ENCODE measurements at regions not wholly inside any gene's neighbourhood (a gene's known extent, or its start where the extent isn't known, plus 50 kb on each side); places are given as distances from the start of the nearest gene placed in this dataset.

DNA sequence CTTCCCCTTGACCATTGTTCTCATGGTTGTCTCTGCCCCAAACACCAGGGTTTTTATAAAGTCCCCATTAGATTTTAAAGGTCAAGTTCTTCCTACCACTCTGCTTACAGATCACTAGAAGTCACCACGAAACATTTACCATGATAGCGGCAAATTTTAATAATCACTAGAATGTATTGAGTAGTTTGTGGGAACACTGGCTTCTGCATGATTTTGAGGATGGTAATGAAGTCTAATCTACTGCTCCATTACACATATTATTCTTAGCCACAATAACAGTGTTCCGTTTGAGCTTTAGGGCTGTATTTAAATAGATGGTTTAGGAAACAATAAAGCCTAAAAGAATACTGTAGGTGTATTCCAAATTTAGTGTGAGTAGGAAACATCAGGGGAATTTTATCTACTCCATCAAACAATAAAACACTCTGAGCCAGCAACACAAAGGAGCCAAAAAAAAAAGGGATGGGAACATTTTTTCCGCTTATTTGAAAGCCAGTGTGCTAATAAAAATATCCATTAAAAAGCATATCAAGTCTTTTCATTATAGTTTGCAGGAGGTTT is 49.7 kb downstream of the KLF12 start:
- no peak for DNase-seq
- peaks cover 30% of the 10 kb centered on the region for H3K4me1 Mint-ChIP-seq
- CTCF ChIA-PET, result no interaction called here
- H3K27me3 Mint-ChIP-seq, result no peaks in the 10 kb centered on the region
- H3K27ac Mint-ChIP-seq, result no peak overlapping the region
- H3K36me3 Mint-ChIP-seq, result peaks cover 29% of the 10 kb centered on the region
- no peak overlapping the region for H3K4me3 Mint-ChIP-seq
- peaks cover 2% of the 10 kb centered on the region for H3K9me3 Mint-ChIP-seq

DNA sequence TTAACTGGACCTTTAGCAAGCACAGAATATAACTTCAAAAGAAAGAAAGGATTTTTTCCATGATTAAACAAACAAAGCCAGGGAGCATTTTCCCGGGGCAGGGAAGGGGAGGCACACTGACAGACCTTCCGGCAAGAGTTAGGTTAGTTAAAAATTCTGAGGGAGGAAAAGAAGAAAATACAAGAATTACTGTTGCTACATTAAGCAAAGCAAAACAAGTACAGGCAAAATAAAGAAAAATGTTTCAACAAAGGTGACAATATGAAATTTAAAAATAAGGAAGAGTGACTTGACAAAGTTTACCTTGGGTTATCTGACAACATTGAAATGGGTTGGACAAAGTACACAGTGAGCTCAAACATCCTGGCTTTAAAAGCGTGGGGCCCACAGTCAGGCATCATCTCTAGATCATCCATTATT is 51.5 kb downstream of the KLF12 start:
- Mint-ChIP-seq H3K4me3 (no peak overlapping the region), H3K4me1 (peaks cover 23% of the 10 kb centered on the region), H3K27me3 (no peaks in the 10 kb centered on the region), H3K9me3 (peaks cover 2% of the 10 kb centered on the region), H3K27ac (no peak overlapping the region), H3K36me3 (peaks cover 35% of the 10 kb centered on the region)
- DNase-seq, result no peak
- CTCF ChIA-PET, result interaction anchor here (0.6 kb wide), 1 partner anchor 949 kb away, joined by 3 read pairs; no protein-coding TSS in a partner anchor

DNA sequence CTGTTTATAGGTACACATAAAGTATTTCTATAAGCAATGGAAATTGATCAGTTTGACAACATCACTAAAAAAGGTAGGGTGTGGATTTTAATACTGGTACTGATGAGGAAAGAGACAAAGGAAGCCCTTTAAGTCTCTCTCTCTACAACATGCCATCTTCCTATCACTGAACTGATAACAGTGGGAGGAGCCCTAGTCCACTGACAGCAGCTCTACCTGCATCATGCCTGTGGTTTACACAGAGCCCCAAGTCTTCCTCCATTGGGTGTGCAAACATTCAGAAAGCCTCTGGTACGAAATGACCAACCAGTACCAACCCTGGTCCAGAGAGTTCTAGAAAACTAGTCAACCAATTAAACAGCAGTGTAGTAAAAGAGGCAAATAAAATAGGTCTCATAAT is 53.4 kb downstream of the KLF12 start:
- DNase-seq, result no peak
- Mint-ChIP-seq H3K27ac (no peak overlapping the region), H3K4me3 (no peak overlapping the region), H3K9me3 (peaks cover 2% of the 10 kb centered on the region), H3K27me3 (no peaks in the 10 kb centered on the region), H3K4me1 (peaks cover 22% of the 10 kb centered on the region), H3K36me3 (peaks cover 32% of the 10 kb centered on the region)
- CTCF ChIA-PET, result interaction anchor here (0.7 kb wide), 1 partner anchor 844 kb away, joined by 3 read pairs; no protein-coding TSS in a partner anchor

DNA sequence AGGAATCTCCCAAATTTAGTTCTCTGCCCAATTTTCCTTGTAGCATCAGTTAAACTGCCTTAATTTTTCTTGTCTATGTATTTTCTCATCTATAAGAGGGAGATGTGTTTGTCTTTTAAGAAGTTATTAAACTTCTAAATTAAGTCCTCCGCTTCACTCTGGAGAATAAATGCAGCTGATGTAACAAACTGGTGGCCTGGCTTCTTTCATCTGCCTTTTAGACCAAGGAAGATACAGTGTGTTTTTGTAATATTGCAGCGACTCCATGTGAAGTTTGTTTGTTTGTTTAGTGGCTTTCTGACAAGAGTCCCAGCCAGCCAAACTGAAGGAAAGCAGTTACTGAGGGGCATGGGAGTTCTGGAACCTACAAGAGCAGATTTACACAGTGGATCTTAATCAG is 56.4 kb downstream of the KLF12 start:
- peaks cover 2% of the 10 kb centered on the region for H3K9me3 Mint-ChIP-seq
- H3K27ac Mint-ChIP-seq, result no peak overlapping the region
- peaks cover 46% of the 10 kb centered on the region for H3K4me1 Mint-ChIP-seq
- peaks cover 35% of the 10 kb centered on the region for H3K36me3 Mint-ChIP-seq
- no peaks in the 10 kb centered on the region for H3K27me3 Mint-ChIP-seq
- no peak for DNase-seq
- CTCF ChIA-PET, result no interaction called here
- no peak overlapping the region for H3K4me3 Mint-ChIP-seq

DNA sequence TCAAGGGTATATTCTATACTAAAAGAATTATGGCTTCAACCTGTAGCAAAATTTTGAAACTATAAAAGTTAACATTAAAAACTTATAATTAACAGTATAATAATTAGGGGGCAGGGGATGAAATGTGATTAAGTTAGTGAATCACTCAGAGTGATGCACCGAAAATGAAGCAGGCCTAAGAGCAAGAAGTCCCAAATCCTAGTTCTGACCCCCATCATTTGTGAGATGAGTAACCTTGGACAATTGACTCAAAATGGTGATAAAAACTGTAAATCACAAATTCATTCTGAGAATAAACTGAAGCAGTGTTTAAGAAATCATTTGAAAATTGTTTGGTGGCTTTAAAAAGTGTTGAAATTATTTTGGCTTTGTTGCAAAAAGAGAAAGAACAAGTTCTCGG is 56.8 kb downstream of the KLF12 start:
- Mint-ChIP-seq H3K4me3 (no peak overlapping the region), H3K4me1 (peaks cover 45% of the 10 kb centered on the region), H3K27ac (no peak overlapping the region), H3K36me3 (peaks cover 32% of the 10 kb centered on the region), H3K27me3 (no peaks in the 10 kb centered on the region), H3K9me3 (peaks cover 2% of the 10 kb centered on the region)
- CTCF ChIA-PET, result no interaction called here
- DNase-seq, result no peak

DNA sequence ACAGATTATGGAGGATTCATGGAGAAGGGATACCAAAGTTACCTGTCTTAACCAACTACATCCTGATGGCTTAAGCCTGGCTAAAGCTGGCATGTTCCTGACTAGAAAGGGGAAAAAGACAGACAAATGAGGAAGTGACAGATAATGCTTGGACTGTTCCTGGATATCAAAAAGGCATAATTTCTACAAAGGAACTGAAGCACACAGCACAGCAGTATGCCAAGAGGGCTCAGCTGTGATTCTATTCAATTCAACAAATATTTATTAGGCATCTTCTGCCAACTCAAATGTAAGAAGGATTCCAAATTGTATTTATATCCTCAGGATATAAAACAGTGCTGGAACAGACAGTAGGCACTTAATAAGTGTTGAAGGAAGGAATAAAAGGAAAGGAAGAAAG is 59.5 kb downstream of the KLF12 start:
- no peak for DNase-seq
- Mint-ChIP-seq H3K36me3 (peaks cover 31% of the 10 kb centered on the region), H3K9me3 (peaks cover 6% of the 10 kb centered on the region), H3K27me3 (no peaks in the 10 kb centered on the region), H3K4me3 (no peak overlapping the region), H3K4me1 (peaks cover 51% of the 10 kb centered on the region), H3K27ac (no peak overlapping the region)
- CTCF ChIA-PET, result no interaction called here

DNA sequence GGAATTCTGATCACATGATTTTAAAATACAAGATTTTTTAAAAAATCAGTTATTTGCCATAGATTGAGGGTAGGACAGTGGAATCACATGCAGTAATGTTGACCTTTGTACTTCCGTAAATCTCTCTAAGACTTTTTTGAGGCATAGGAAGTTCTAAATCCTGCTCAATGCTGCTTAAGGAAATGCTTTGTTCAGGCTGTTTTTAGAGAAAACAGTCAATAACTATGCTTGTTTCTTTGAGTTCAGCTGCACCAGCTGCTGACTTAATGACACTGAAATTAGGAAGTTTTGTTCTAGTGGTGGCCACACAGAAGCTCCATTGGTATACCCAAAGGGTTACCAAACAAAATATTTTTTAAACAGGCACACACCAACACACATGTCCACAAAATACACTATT is 60.9 kb downstream of the KLF12 start:
- peaks cover 65% of the 10 kb centered on the region for H3K4me1 Mint-ChIP-seq
- H3K36me3 Mint-ChIP-seq, result peaks cover 29% of the 10 kb centered on the region
- H3K4me3 Mint-ChIP-seq, result no peak overlapping the region
- H3K27ac Mint-ChIP-seq, result no peak overlapping the region
- DNase-seq, result no peak
- peaks cover 6% of the 10 kb centered on the region for H3K9me3 Mint-ChIP-seq
- no peaks in the 10 kb centered on the region for H3K27me3 Mint-ChIP-seq
- CTCF ChIA-PET, result no interaction called here

DNA sequence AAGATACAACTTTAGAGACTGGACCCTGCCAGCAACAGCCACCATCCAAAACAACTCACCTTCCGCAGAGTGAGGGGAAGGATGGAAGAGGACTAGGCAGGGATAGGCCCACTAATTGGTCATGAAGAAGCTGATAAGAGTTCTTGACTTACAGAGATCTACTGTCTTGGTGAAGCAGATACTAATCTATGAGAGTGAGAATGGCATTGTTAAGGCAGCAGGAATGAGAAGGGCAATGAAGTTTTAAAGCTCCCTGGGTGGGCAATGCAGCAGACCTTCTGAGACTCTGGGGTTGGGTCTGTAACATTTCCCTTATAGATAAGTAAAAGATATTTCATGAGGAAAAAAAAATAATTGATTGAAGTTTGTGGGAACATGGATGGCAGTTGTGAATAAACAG is 63.7 kb downstream of the KLF12 start:
- peak overlapping the region; percentile 91 for H3K27ac Mint-ChIP-seq
- CTCF ChIA-PET, result interaction anchor here (0.7 to 2.0 kb wide), 3 partner anchors 8 to 216 kb away, joined by 3 to 8 read pairs (median 3); no protein-coding TSS in a partner anchor
- peaks cover 35% of the 10 kb centered on the region for H3K36me3 Mint-ChIP-seq
- H3K27me3 Mint-ChIP-seq, result no peaks in the 10 kb centered on the region
- H3K9me3 Mint-ChIP-seq, result peaks cover 10% of the 10 kb centered on the region
- peak overlapping the region; percentile 59 for H3K4me3 Mint-ChIP-seq
- no peak for DNase-seq
- peaks cover 75% of the 10 kb centered on the region for H3K4me1 Mint-ChIP-seq

DNA sequence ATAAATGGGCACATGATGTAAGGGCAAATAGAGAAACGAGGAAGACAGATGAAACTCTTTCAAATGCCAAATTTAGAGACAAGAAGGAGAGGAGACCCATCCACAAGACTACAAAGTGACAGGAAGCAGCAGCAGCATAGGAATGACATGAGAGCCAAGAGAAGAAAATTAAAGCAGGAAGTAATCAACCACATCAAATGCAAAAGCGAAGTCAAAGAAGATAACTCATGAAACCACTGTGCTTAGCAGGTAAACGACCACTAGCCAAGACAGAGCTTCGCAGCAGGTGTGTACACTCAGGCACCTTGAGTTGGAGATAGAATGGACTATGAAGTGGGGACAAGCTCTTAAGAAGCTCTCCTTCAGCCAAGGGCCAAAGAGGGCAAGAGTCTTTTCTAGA is 64.1 kb downstream of the KLF12 start:
- CTCF ChIA-PET, result interaction anchor here (0.6 to 2.0 kb wide), 5 partner anchors 8 to 217 kb away, joined by 3 to 8 read pairs (median 3); no protein-coding TSS in a partner anchor
- Mint-ChIP-seq H3K36me3 (peaks cover 37% of the 10 kb centered on the region), H3K27ac (peak overlapping the region; percentile 91), H3K4me3 (peak overlapping the region; percentile 59), H3K9me3 (peaks cover 10% of the 10 kb centered on the region), H3K27me3 (no peaks in the 10 kb centered on the region), H3K4me1 (peaks cover 76% of the 10 kb centered on the region)
- DNase-seq, result peak; percentile 56

DNA sequence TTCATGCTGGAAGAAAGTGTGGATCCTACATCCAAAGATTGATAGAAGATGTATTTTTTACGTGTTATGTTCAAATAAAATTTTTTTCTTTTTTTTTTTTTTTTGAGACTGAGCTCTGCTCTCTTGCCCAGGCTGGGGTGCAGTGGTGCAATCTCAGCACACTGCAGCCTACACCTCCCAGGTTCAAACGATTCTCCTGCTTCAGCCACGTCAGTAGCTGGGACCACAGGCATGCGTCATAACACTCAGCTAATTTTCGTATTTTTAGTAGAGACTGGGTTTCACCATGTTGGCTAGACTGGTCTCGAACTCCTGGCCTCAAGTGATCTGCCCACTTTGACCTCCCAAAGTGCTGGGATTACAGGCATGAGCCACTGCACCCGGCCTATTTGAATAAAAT is 65.7 kb downstream of the KLF12 start:
- H3K4me1 Mint-ChIP-seq, result peaks cover 77% of the 10 kb centered on the region
- no peak overlapping the region for H3K4me3 Mint-ChIP-seq
- H3K36me3 Mint-ChIP-seq, result peaks cover 35% of the 10 kb centered on the region
- CTCF ChIA-PET, result no interaction called here
- H3K27me3 Mint-ChIP-seq, result no peaks in the 10 kb centered on the region
- peaks cover 10% of the 10 kb centered on the region for H3K9me3 Mint-ChIP-seq
- DNase-seq, result no peak
- peak overlapping the region; percentile 91 for H3K27ac Mint-ChIP-seq

DNA sequence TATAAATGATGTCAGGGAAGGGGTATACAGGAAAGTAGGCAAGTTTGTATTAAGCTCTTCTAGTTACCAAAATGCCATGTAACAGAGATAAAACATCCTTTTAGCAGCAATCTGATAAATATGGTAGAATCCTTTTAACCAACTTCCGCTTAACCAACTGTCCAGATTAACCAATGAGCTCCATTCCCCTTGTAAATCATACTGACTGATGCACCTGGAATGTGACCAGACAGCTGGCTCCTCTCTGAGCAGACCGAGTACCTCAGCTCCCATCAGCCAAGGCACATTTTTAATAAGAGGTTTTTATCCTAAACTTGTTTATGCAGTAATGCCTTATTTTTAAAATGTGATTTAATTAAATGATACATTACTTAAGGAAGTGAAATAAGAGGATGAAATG is 66.4 kb downstream of the KLF12 start:
- CTCF ChIA-PET, result interaction anchor here (1.3 kb wide), 1 partner anchor 82 kb away, joined by 3 read pairs; no protein-coding TSS in a partner anchor
- peaks cover 79% of the 10 kb centered on the region for H3K4me1 Mint-ChIP-seq
- peaks cover 10% of the 10 kb centered on the region for H3K9me3 Mint-ChIP-seq
- no peaks in the 10 kb centered on the region for H3K27me3 Mint-ChIP-seq
- H3K27ac Mint-ChIP-seq, result no peak overlapping the region
- DNase-seq, result no peak
- peaks cover 37% of the 10 kb centered on the region for H3K36me3 Mint-ChIP-seq
- H3K4me3 Mint-ChIP-seq, result no peak overlapping the region

DNA sequence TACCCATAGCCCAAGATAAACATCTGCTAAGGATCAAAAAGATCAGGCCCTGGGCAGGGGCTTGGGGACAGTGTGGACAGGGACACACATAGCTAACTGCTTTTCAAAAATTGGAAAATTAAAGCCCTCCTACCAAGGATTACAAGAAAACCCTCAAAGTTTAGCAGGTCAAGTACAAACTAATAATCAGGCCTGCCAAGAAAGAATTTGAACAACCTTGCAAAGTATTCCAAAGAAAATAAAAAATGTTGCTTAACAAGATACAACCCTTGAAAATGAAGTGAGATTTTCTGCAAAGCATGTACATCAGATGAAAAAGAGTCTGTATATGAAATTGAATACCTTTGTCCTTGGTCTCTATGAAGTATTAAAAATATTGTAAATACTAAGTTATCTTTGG is 67.3 kb downstream of the KLF12 start:
- Mint-ChIP-seq H3K27ac (no peak overlapping the region), H3K4me1 (peaks cover 86% of the 10 kb centered on the region), H3K36me3 (peaks cover 36% of the 10 kb centered on the region), H3K9me3 (peaks cover 10% of the 10 kb centered on the region), H3K4me3 (no peak overlapping the region), H3K27me3 (no peaks in the 10 kb centered on the region)
- CTCF ChIA-PET, result interaction anchor here (1.3 kb wide), 1 partner anchor 81 kb away, joined by 3 read pairs; no protein-coding TSS in a partner anchor
- no peak for DNase-seq

DNA sequence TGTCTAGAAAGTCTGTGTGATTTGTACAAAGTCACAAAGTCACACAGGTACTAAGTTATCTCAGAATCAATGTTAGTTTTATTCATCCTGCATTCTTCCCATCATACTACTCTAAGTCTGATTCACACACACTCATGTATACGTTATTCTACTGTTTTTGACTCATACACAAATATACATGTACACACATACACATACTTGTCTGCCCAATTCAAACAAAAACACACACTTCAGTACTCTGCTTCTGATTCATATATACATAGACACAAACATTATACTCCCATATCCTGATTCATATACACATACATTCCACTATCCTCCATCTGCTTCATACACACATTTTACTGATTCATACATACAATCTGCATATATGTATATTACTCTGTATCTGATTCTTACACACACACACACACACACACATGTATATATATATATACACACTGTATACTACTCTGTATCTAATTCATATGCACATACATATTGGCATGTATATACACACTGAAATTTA is 69.3 kb downstream of the KLF12 start:
- no peak overlapping the region for H3K27ac Mint-ChIP-seq
- H3K9me3 Mint-ChIP-seq, result peaks cover 6% of the 10 kb centered on the region
- CTCF ChIA-PET, result no interaction called here
- H3K4me3 Mint-ChIP-seq, result no peak overlapping the region
- peaks cover 43% of the 10 kb centered on the region for H3K36me3 Mint-ChIP-seq
- H3K4me1 Mint-ChIP-seq, result peaks cover 89% of the 10 kb centered on the region
- no peak for DNase-seq
- H3K27me3 Mint-ChIP-seq, result no peaks in the 10 kb centered on the region

DNA sequence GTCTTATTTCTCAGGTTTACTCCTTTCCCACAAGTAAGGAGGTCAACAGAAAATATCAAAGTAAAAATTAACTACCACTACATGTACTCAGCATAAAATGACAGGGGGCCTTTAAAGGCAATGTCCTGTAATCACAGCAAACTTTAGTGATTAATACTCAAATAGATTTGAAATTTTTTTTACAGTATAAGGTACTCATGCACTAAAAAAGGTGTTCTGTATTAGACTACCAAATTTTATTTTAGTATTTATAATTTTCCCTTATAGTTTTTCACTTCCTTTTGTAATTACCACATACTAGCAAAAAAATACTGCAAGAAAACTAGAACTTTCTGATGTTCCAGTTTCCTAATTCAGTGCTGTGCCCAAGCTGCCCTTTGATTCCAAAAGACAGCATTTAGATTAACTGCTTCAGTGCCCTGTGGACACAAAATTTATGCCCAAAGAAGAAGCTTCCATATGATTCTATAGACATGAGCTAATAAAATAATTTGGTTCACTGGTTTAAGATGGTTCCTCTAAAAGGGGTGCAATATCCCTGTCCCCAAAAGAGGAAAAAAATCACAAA is 70.6 kb downstream of the KLF12 start:
- no peak for DNase-seq
- H3K4me1 Mint-ChIP-seq, result peaks cover 89% of the 10 kb centered on the region
- peak overlapping the region; percentile 75 for H3K4me3 Mint-ChIP-seq
- CTCF ChIA-PET, result interaction anchor here (2.6 kb wide), 1 partner anchor 224 kb away, joined by 20 read pairs; no protein-coding TSS in a partner anchor
- H3K27ac Mint-ChIP-seq, result peak overlapping the region; percentile 91
- H3K27me3 Mint-ChIP-seq, result no peaks in the 10 kb centered on the region
- H3K9me3 Mint-ChIP-seq, result peaks cover 12% of the 10 kb centered on the region
- peaks cover 46% of the 10 kb centered on the region for H3K36me3 Mint-ChIP-seq

DNA sequence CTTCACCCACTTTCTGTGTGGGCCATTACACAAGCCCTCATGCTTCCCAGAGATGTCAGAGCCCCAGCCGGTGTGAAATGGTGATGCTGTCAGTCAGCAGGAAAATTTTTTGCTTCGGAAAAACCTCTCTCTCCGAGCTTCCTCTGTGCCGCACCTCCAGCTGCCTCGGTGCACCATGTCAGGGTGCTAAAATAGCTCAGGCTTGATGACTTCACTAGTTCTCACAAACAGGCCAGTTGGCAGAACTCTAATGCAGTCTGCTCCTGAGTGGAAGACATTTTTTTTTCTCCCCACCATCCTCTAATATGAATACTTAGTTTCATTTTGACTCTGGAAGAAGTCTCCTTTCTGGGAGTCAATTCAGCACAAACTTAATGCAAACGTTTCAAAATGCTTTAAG is 71.3 kb downstream of the KLF12 start:
- Mint-ChIP-seq H3K4me1 (peaks cover 86% of the 10 kb centered on the region), H3K4me3 (peak overlapping the region; percentile 75), H3K36me3 (peaks cover 44% of the 10 kb centered on the region), H3K27ac (peak overlapping the region; percentile 91), H3K9me3 (peaks cover 12% of the 10 kb centered on the region), H3K27me3 (no peaks in the 10 kb centered on the region)
- CTCF ChIA-PET, result interaction anchor here (0.8 to 2.6 kb wide), 3 partner anchors 28 to 225 kb away, joined by 3 to 20 read pairs (median 5); no protein-coding TSS in a partner anchor
- DNase-seq, result peak; percentile 40

Measured in activated naive CD4-positive, alpha-beta T cell treated with anti-CD3 and anti-CD28 coated beads, Interleukin-2, amount 10 ng/mL, durations not matched to agents 7 days and 5 days (primary cell).